ENCODE measurements at regions not wholly inside any gene's neighbourhood (a gene's known extent, or its start where the extent isn't known, plus 50 kb on each side); places are given as distances from the start of the nearest gene placed in this dataset.

DNA sequence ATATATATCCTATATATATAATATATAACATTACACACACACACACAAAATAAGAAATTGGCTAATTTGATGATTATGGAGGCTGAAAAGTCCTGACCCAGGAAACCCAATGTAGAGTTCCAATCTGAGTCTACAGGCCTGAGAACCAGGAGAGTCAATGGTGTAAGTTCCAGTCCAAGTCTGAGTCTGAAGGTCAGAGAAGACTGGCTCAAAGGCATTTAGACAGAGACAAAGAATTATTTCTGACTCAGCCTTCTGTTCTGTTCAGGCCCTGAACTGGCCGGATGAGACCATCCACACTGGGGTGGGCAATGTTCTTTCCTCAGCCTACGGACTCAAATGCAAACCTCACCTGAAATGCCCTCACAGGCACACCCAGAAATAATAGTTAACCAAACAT, 60.6 kb upstream of the STX18 start:
- no peaks in the 10 kb centered on the region for H3K36me3 ChIP-seq (ENCODE audit: low read depth)
- no peaks in the 10 kb centered on the region for H3K9me3 ChIP-seq (ENCODE audit: severe bottlenecking)
- H3K27me3 ChIP-seq (ENCODE audit: insufficient read depth, poor library complexity, severe bottlenecking) = no peaks in the 10 kb centered on the region
- ATAC-seq (ENCODE audit: low read depth) (no peak), DNase-seq (ENCODE audit: low spot score) (no peak)
- no peak overlapping the region for H3K27ac ChIP-seq (ENCODE audit: poor library complexity, severe bottlenecking)
- no peak overlapping the region for H3K4me3 ChIP-seq (ENCODE audit: severe bottlenecking)
- no peaks in the 10 kb centered on the region for H3K4me1 ChIP-seq (ENCODE audit: insufficient read depth, poor library complexity, severe bottlenecking)
- no peak for TF ChIP-seq CTCF (IDR thresholded peaks at IDR 0.05; ENCODE audit: poor library complexity, severe bottlenecking)

DNA sequence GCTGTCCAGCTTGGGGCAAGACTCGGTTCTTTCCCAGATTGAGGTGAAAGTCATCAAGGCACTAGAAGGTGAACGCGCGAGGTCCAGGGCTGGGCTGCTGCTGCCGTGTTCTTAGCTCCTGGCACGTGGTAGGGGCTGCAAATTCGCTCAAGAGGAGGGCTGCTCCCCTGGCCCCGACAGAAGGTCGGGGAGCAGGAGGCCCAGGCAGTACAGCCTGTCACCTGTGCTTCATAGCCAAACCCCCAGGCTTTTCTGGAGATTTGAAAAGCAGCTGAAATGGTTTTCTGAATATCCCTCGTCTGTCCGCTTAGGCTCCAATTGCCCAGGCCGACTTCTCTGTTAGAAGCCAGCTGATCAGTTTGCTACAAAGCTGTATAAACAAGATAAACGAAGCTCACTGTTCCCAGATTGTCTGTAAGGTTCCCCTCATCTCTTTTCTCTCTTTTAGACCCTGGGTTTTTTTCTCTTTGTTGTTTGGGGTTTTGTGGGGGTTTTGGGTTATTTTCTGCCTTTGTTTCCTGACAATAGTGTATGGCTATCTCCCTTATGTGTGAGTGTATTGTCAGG, 60.0 kb upstream of the STX18 start:
- no peak for ATAC-seq (ENCODE audit: low read depth)
- no peak for DNase-seq (ENCODE audit: low spot score)
- TF ChIP-seq CTCF (IDR thresholded peaks at IDR 0.05; ENCODE audit: poor library complexity, severe bottlenecking) = no peak
- no peak overlapping the region for H3K4me3 ChIP-seq (ENCODE audit: severe bottlenecking)
- no peak overlapping the region for H3K27ac ChIP-seq (ENCODE audit: poor library complexity, severe bottlenecking)
- H3K27me3 ChIP-seq (ENCODE audit: insufficient read depth, poor library complexity, severe bottlenecking) = no peaks in the 10 kb centered on the region
- no peaks in the 10 kb centered on the region for H3K9me3 ChIP-seq (ENCODE audit: severe bottlenecking)
- no peaks in the 10 kb centered on the region for H3K36me3 ChIP-seq (ENCODE audit: low read depth)
- no peaks in the 10 kb centered on the region for H3K4me1 ChIP-seq (ENCODE audit: insufficient read depth, poor library complexity, severe bottlenecking)

- no peak overlapping the region for H3K4me3 ChIP-seq (ENCODE audit: severe bottlenecking)
- DNase-seq (ENCODE audit: low spot score) (no peak), ATAC-seq (ENCODE audit: low read depth) (no peak)
- H3K27ac ChIP-seq (ENCODE audit: poor library complexity, severe bottlenecking) = no peak overlapping the region
- H3K27me3 ChIP-seq (ENCODE audit: insufficient read depth, poor library complexity, severe bottlenecking) = no peaks in the 10 kb centered on the region
- no peaks in the 10 kb centered on the region for H3K9me3 ChIP-seq (ENCODE audit: severe bottlenecking)
- H3K36me3 ChIP-seq (ENCODE audit: low read depth) = no peaks in the 10 kb centered on the region
- H3K4me1 ChIP-seq (ENCODE audit: insufficient read depth, poor library complexity, severe bottlenecking) = no peaks in the 10 kb centered on the region
- TF ChIP-seq CTCF (IDR thresholded peaks at IDR 0.05; ENCODE audit: poor library complexity, severe bottlenecking) = no peak
These were observed 57.8 kb upstream of the STX18 start for GRCh38 chr4:4599481-4600275.

DNA sequence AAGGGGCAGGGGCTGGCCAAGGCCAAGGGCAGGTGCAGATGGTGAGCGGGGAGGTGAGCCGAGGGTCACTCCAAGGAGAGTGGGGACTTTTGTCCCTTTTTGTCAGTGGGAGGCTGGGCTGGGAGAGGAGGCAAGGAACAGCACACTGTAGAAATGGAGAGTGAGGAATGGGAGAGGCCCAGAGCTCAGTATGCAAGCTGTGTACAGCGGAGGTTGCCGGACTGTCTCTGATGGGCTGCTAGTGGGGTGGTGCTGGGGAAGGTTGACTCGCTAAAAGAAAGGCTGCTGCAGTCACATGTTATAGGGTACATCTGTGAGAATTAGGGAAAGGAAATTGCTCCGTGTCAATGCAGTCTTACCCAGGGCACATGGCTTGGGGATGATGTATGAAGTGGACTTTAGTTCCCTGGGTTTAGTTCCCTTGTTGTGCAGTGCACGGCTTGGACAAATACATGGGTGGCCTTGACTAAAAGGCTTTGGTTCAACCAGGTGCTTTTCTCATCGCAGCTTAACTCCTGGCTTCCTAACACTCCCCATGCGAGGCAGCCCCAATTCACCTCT, 57.1 kb upstream of the STX18 start:
- H3K4me1 ChIP-seq (ENCODE audit: insufficient read depth, poor library complexity, severe bottlenecking) = no peaks in the 10 kb centered on the region
- no peaks in the 10 kb centered on the region for H3K36me3 ChIP-seq (ENCODE audit: low read depth)
- DNase-seq (ENCODE audit: low spot score) (no peak), ATAC-seq (ENCODE audit: low read depth) (no peak)
- no peak overlapping the region for H3K27ac ChIP-seq (ENCODE audit: poor library complexity, severe bottlenecking)
- H3K4me3 ChIP-seq (ENCODE audit: severe bottlenecking) = no peak overlapping the region
- no peak for TF ChIP-seq CTCF (IDR thresholded peaks at IDR 0.05; ENCODE audit: poor library complexity, severe bottlenecking)
- no peaks in the 10 kb centered on the region for H3K9me3 ChIP-seq (ENCODE audit: severe bottlenecking)
- H3K27me3 ChIP-seq (ENCODE audit: insufficient read depth, poor library complexity, severe bottlenecking) = no peaks in the 10 kb centered on the region

DNA sequence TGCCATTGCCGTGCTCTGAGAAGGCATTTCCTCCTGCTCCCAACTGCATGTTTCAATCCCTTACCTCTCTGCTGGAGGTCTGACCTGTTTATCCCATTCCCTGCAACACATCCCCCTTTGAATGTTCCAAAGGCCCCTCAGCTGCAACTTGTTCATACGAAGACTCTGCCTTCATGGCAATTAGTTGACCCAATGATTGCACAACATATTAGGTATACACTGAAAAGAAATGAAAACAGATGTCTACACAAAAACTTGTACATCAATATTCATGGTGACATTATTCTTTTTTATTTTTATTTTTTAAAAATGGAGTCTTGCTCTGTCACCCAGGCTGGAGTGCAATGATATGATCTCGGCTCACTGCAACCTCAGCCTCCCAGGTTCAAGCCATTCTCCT, 54.9 kb upstream of the STX18 start:
- no peaks in the 10 kb centered on the region for H3K27me3 ChIP-seq (ENCODE audit: insufficient read depth, poor library complexity, severe bottlenecking)
- no peaks in the 10 kb centered on the region for H3K4me1 ChIP-seq (ENCODE audit: insufficient read depth, poor library complexity, severe bottlenecking)
- H3K36me3 ChIP-seq (ENCODE audit: low read depth) = no peaks in the 10 kb centered on the region
- DNase-seq (ENCODE audit: low spot score) (no peak), ATAC-seq (ENCODE audit: low read depth) (no peak)
- no peak overlapping the region for H3K27ac ChIP-seq (ENCODE audit: poor library complexity, severe bottlenecking)
- H3K4me3 ChIP-seq (ENCODE audit: severe bottlenecking) = no peak overlapping the region
- H3K9me3 ChIP-seq (ENCODE audit: severe bottlenecking) = no peaks in the 10 kb centered on the region
- TF ChIP-seq CTCF (IDR thresholded peaks at IDR 0.05; ENCODE audit: poor library complexity, severe bottlenecking) = no peak

Data from RWPE2 (cell line).